ENCODE measurements at regions not wholly inside any gene's neighbourhood (a gene's known extent, or its start where the extent isn't known, plus 50 kb on each side); places are given as distances from the start of the nearest gene placed in this dataset.

DNA sequence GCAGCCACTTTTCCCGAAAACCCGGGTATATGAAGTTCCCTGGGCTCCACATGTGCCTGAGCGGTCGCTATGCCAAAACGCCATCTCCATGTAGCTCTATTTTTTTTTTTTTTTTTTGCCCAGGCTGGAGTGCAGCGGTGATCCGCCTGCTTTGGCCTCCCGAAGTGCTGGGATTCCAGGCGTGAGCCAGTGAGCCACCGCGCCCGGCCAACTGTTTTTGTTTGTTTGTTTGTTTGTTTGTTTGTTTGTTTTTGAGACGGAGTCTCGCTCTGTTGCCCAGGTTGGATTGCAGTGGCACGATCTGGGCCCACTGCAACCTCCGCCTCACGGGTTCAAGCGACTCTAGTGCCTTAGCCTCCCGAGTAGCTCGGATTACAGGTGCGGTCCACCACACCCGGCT is 237.5 kb upstream of the IRAK1BP1 start:
- ATAC-seq (ENCODE audit: low read depth) = no peak
- no peak overlapping the region for H4K91ac ChIP-seq (ENCODE audit: insufficient read depth, low read depth, low read length)
- no peaks in the 10 kb centered on the region for H4K20me1 ChIP-seq (ENCODE audit: insufficient read depth, low read length)
- H3K18ac ChIP-seq (ENCODE audit: low read depth, low read length) = no peak overlapping the region
- no peak overlapping the region for H2BK5ac ChIP-seq (ENCODE audit: low read depth, low read length, poor library complexity, severe bottlenecking)
- no peak overlapping the region for H2AK9ac ChIP-seq (replicated peaks; ENCODE audit: low read depth, low read length, poor library complexity)
- H3K9ac ChIP-seq (ENCODE audit: low read depth, low read length) = no peak overlapping the region
- H3K9me1 ChIP-seq (ENCODE audit: insufficient read depth, low read length) = no peaks in the 10 kb centered on the region
- no peak overlapping the region for H3K4me3 ChIP-seq (ENCODE audit: insufficient read depth, low read depth, low read length)
- TF ChIP-seq MAFK (IDR thresholded peaks at IDR 0.05; ENCODE audit: low read depth, low read length) (no peak), SMC3 (IDR thresholded peaks at IDR 0.05; ENCODE audit: low read depth, low read length) (no peak), BHLHE40 (IDR thresholded peaks at IDR 0.05; ENCODE audit: low read depth, low read length) (no peak), POLR2A (IDR thresholded peaks at IDR 0.05; ENCODE audit: low read depth, low read length) (no peak), CTCF (conservative IDR thresholded peaks at IDR 0.05; ENCODE audit: low read depth, low read length) (no peak), RFX5 (IDR thresholded peaks at IDR 0.05; ENCODE audit: low read depth, low read length) (no peak), MAZ (IDR thresholded peaks at IDR 0.05; ENCODE audit: borderline replicate concordance, low read depth, low read length) (no peak), RCOR1 (IDR thresholded peaks at IDR 0.05; ENCODE audit: insufficient replicate concordance, low read length) (no peak), USF2 (IDR thresholded peaks at IDR 0.05; ENCODE audit: low read depth, low read length) (no peak), MXI1 (IDR thresholded peaks at IDR 0.05; ENCODE audit: borderline replicate concordance, low read depth, low read length) (no peak), NFE2L2 (IDR thresholded peaks at IDR 0.05; ENCODE audit: low read depth, low read length) (no peak), CHD1 (IDR thresholded peaks at IDR 0.05; ENCODE audit: low read depth, low read length) (no peak)
- H2BK15ac ChIP-seq (ENCODE audit: low read depth, low read length) = no peak overlapping the region
- H3K56ac ChIP-seq (ENCODE audit: extremely low read depth, insufficient read depth, low read length) = no peak overlapping the region
- peak overlapping the region; percentile 86 for H2AFZ ChIP-seq (replicated peaks; ENCODE audit: low read length, poor library complexity)
- no peak for DNase-seq
- H2AK5ac ChIP-seq (ENCODE audit: low read depth, low read length) = no peak overlapping the region
- WGBS, 2 experiments (ENCODE audit: extremely low coverage in 2 of 2, insufficient read length in 1 of 2) = no CpG with 5 or more reads among the region's 22 CpGs
- no peaks in the 10 kb centered on the region for H3K36me3 ChIP-seq (ENCODE audit: control insufficient read depth, insufficient read depth, low read length)
- dilution Hi-C loops (cut with HindIII; ENCODE audit: low sequenced_read_pairs, unreplicated experiment) (no loop called here), intact Hi-C loops (cut with micrococcal nuclease) (loop anchor here (5.0 kb wide), 1 partner anchor 193 kb away; no protein-coding TSS in a partner anchor), in situ Hi-C loops (cut with MboI; ENCODE audit: low sequenced_read_pairs) (no loop called here)
- no peaks in the 10 kb centered on the region for H3K27me3 ChIP-seq (ENCODE audit: control insufficient read depth, insufficient read depth, low read length)
- H4K5ac ChIP-seq (ENCODE audit: low read depth, low read length) = no peak overlapping the region
- no peaks in the 10 kb centered on the region for H3K9me3 ChIP-seq (ENCODE audit: control insufficient read depth, insufficient read depth, low read length)
- no peak overlapping the region for H2BK20ac ChIP-seq (ENCODE audit: low read depth, low read length)
- no peak overlapping the region for H3K4ac ChIP-seq (ENCODE audit: low read depth, low read length)
- no peak overlapping the region for H3K14ac ChIP-seq (replicated peaks; ENCODE audit: low read depth, low read length)
- no peak overlapping the region for H4K8ac ChIP-seq (ENCODE audit: low read depth in 2 of 2, low read length in 2 of 2)
- no TSS peak for BruUV-seq (replicated peaks)
- ChIA-PET CTCF (interaction anchor here (0.6 to 2.0 kb wide), 3 partner anchors 10 to 602 kb away, joined by 3 to 7 read pairs (median 3); no protein-coding TSS in a partner anchor), POLR2A (ENCODE audit: unreplicated experiment) (no interaction called here)
- H3K4me2 ChIP-seq (ENCODE audit: low read depth, low read length) = no peak overlapping the region
- no peaks in the 10 kb centered on the region for H3K4me1 ChIP-seq (ENCODE audit: control insufficient read depth, insufficient read depth, low read length)
- H3K23ac ChIP-seq (ENCODE audit: low read depth, low read length) = no peak overlapping the region
- H3K27ac ChIP-seq (ENCODE audit: insufficient read depth, low read length) = no peak overlapping the region
- no peak overlapping the region for H2BK120ac ChIP-seq (ENCODE audit: low read depth, low read length)
- no peaks in the 10 kb centered on the region for H3K79me1 ChIP-seq (ENCODE audit: low read depth in 1 of 2, low read length in 2 of 2)

Data from IMR-90 (cell line).